Activated CD4-positive, alpha-beta T cell treated with anti-CD3 and anti-CD28 coated beads for 36 hours (primary cell): ENCODE measurements at regions not wholly inside any gene's neighbourhood (a gene's known extent, or its start where the extent isn't known, plus 50 kb on each side); places are given as distances from the start of the nearest gene placed in this dataset.

Experiments
- ATAC-seq: fragments of 200-7000 bp; cut with Tn5 transposase; one replicate; pipeline ENCODE4 v1.10.0; 2021; ENCODE audit warnings: mild to moderate bottlenecking, moderate library complexity
- CTCF ChIA-PET: fragments of 350-600 bp; sonication (Branson Sonifier 250); formaldehyde crosslinking; loops from one replicate; lab custom pipeline; 2021; ENCODE audit warnings: antibody characterized with exemption; lab: Charles Lee
- POLR2A ChIA-PET: fragments of 350-600 bp; sonication (Branson Sonifier 250); formaldehyde crosslinking; loops from one replicate; lab custom pipeline; 2021; ENCODE audit warnings: antibody characterized with exemption, inconsistent platforms; lab: Charles Lee
- DNase-seq: peaks from one replicate; pipeline ENCODE4 v3.0.0-alpha.2; 2020
- H3K27ac Mint-ChIP-seq: one replicate; pipeline ENCODE4 v1.8.0; 2021; ENCODE audit warnings: mixed read lengths
- H3K27me3 Mint-ChIP-seq: one replicate; pipeline ENCODE4 v1.8.0; 2021; ENCODE audit warnings: mixed read lengths
- H3K36me3 Mint-ChIP-seq: one replicate; pipeline ENCODE4 v1.8.0; 2021; ENCODE audit warnings: low read depth, mixed read lengths
- H3K4me1 Mint-ChIP-seq: one replicate; pipeline ENCODE4 v1.8.0; 2021; ENCODE audit warnings: mixed read lengths
- H3K4me3 Mint-ChIP-seq: one replicate; pipeline ENCODE4 v1.8.0; 2021; ENCODE audit warnings: mild to moderate bottlenecking, moderate library complexity, mixed read lengths
- H3K9me3 Mint-ChIP-seq: one replicate; pipeline ENCODE4 v1.8.0; 2021; ENCODE audit warnings: low read depth, mixed read lengths
- intact Hi-C, 2 experiments: fragments of 100-400 bp; cut with DNase I in 1 of 2; cut with micrococcal nuclease in 1 of 2; formaldehyde crosslinking; loops; one replicate each; pipeline versions ENCODE4 v1.14.2 to v1.15.1; 2022 to 2024; cut with DNase I, micrococcal nuclease

- POLR2A ChIA-PET = interaction anchor here (0.6 kb wide), 1 partner anchor 196 kb away, joined by 8 read pairs; no protein-coding TSS in a partner anchor
Measured at GRCh38 chr6:105453968-105454367, 51.1 kb upstream of the PREP start.

DNA sequence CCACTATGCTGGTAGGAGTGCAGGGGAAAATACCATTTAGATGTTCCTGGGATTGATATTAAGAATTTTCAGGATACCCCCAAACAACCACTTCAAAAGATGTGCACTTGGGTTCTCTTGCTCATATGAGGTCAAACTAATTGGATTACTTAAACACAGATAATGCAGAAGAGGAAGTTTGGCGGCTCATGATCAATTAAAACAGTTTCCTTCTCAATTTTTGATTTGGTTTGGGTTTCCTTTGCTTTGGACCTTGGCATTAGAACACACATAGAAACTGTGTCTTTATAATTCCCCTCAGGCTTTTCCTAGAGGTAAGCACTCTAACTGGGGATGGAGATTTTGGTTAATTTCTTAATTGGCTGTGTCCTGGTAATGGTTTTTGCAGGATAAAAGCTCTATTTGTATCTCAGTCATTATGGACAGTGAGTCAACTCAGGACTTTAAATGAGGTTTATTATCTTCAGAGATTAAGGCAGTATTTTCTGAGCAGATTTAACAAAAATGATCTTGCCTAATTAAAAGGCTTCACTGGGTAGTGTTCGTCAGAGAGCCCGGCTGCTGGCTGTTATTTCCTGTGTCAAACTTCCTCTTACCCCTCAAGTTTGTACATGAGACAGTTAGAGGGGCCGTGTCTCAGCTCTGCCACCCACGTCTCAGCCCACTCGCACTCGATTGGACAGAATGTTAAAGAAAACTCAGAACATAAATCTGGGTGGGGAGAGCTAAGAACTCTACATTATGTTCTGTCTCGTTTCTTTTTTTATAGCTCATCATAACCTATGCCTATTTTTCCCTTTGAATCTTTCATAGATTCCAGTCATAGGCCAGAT, 50.3 kb upstream of the PREP start:
- H3K27ac Mint-ChIP-seq = peak overlapping the region; percentile 28
- no peaks in the 10 kb centered on the region for H3K9me3 Mint-ChIP-seq
- ATAC-seq (peak; percentile 68), DNase-seq (peak; percentile 31)
- peaks cover 12% of the 10 kb centered on the region for H3K4me1 Mint-ChIP-seq
- POLR2A ChIA-PET = interaction anchor here (0.6 kb wide), 1 partner anchor 196 kb away, joined by 8 read pairs; no protein-coding TSS in a partner anchor
- H3K4me3 Mint-ChIP-seq = no peak overlapping the region
- CTCF ChIA-PET = interaction anchor here (0.7 to 0.8 kb wide), 3 partner anchors 22 to 770 kb away, joined by 3 to 4 read pairs (median 3); no protein-coding TSS in a partner anchor
- H3K27me3 Mint-ChIP-seq = peaks cover 14% of the 10 kb centered on the region
- intact Hi-C loops = no loop called here
- peaks cover 3% of the 10 kb centered on the region for H3K36me3 Mint-ChIP-seq

More at GRCh38 chr6:105453968-105454367, 51.1 kb upstream of the PREP start:
- Mint-ChIP-seq H3K4me1 (peaks cover 15% of the 10 kb centered on the region), H3K4me3 (no peak overlapping the region), H3K9me3 (no peaks in the 10 kb centered on the region), H3K27ac (no peak overlapping the region), H3K27me3 (peaks cover 17% of the 10 kb centered on the region), H3K36me3 (peaks cover 3% of the 10 kb centered on the region)
- CTCF ChIA-PET = interaction anchor here (0.7 to 1.3 kb wide), 3 partner anchors 23 to 31 kb away, joined by 3 to 5 read pairs (median 4); no protein-coding TSS in a partner anchor
- ATAC-seq (no peak), DNase-seq (no peak)
- intact Hi-C loops = no loop called here
